Urinary bladder (tissue), 3 donors: ENCODE measurements at regions not wholly inside any gene's neighbourhood (a gene's known extent, or its start where the extent isn't known, plus 50 kb on each side); places are given as distances from the start of the nearest gene placed in this dataset.

ENCODE experiments used
- DNase-seq: peaks from one replicate; pipeline ENCODE4 v3.0.0-alpha.2; 2015; ENCODE audit errors: extremely low spot score
- H3K27ac ChIP-seq: one replicate; pipeline ENCODE4 v1.5.1; 2013; ENCODE audit warnings: low read depth, mild to moderate bottlenecking, moderate library complexity
- H3K36me3 ChIP-seq: one replicate; pipeline ENCODE4 v1.6.1; 2013; ENCODE audit warnings: mild to moderate bottlenecking, moderate library complexity; ENCODE audit not compliant: insufficient read depth
- H3K4me1 ChIP-seq: one replicate; pipeline ENCODE4 v1.6.1; 2013; ENCODE audit warnings: mild to moderate bottlenecking, moderate library complexity; ENCODE audit not compliant: insufficient read depth
- H3K4me3 ChIP-seq: one replicate; pipeline ENCODE4 v1.5.1; 2013; ENCODE audit warnings: low read depth, low read length
- WGBS: extraction: QIAGEN DNeasy Blood & Tissue Kit; methylation state at CpG from one replicate; pipeline ENCODE4 v1.1.7; 2013; 5-methylcytosine and 5-hydroxymethylcytosine counted together
- donor health status: healthy with polysubstance abuse.
- donor health status: healthy.

DNA sequence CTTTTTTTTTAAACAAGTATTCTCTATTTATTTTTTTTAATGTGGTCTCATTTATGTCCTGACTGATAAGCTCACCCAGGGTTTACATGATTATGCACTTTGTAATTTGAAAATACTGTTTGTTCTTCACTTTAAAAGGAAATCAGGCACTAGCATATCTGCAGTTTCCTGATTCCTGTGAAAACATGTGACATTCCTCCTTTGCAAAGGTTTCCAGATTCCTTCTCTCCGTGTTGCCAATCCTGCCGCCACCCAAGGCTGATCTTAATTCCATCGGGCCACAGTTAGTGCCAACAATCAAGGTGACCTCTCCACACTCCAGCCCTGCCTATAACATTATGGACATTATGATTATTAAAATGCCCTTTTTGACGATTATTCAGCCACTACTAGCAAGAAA is 225.4 kb downstream of the PCDH7 start:
- no peak for DNase-seq
- no peak overlapping the region for H3K27ac ChIP-seq
- WGBS = 63% methylated on average over 4 of the region's 4 CpGs
- H3K4me3 ChIP-seq = no peak overlapping the region
- H3K4me1 ChIP-seq = no peaks in the 10 kb centered on the region
- H3K36me3 ChIP-seq = no peaks in the 10 kb centered on the region

DNA sequence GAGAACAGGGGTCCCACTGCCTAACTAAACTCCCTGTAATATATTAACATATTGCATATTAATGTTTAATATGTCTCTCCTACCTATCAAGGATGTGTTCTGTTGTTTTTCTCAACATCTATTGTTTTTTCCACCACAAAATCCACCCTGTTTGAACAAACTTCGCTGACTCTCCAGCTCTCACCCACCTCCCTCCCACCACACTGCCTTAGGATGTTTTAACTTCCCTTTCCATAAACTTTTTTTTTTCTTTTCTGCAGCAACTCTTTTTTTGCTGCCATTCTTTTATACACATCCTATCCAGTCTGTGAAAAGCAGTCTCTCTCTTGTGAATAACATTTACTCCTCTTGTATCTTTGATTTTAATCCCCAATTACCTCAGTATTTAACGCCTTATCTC is 226.1 kb downstream of the PCDH7 start:
- no peak overlapping the region for H3K4me3 ChIP-seq
- no peak for DNase-seq
- H3K4me1 ChIP-seq = no peaks in the 10 kb centered on the region
- 89% methylated on average over 2 of the region's 2 CpGs for WGBS
- no peak overlapping the region for H3K27ac ChIP-seq
- H3K36me3 ChIP-seq = no peaks in the 10 kb centered on the region

DNA sequence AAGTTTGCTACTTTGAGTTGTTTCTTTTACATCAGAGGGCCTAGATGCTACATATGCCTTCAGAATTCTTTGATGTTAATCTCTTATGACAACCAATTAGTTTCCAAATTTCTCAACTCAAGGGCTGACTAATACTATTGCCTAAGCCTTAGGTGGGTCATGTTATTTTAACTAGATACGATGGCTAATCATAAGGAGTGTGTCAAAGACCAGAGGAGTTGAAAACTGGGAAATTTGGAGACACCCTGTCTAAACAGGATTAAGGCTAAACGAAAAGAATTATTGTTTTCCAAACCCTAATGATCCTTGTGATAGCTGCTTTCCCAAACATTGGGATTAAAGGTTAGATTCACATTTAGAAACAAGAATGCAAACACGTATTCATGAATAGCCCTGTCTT is 228.5 kb downstream of the PCDH7 start:
- WGBS = 32% methylated on average over 3 of the region's 3 CpGs
- Histone ChIP-seq H3K27ac (no peak overlapping the region), H3K4me3 (no peak overlapping the region), H3K36me3 (no peaks in the 10 kb centered on the region), H3K4me1 (no peaks in the 10 kb centered on the region)
- no peak for DNase-seq

DNA sequence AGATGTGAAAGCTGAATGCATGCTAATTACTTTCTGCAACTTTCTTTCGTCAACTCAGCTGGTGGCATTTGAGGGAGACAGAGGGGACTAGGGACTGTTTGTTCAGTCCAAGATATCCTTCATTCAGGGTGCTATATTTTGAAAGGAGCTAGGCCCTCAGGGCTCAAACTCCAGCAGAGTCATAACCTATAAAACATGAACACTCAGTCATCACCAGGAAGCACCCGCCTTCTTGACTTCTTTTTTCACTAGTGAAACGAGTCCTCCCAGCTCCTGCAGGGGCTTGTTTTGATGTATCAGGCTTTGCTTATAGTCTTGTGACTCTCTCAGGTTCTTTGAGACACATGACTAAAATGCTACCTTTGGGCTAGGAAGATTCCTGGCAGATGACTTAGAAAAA is 230.6 kb downstream of the PCDH7 start:
- DNase-seq = peak; percentile 52
- Histone ChIP-seq H3K27ac (no peak overlapping the region), H3K36me3 (no peaks in the 10 kb centered on the region), H3K4me1 (no peaks in the 10 kb centered on the region), H3K4me3 (no peak overlapping the region)
- 83% methylated on average over 3 of the region's 3 CpGs for WGBS

DNA sequence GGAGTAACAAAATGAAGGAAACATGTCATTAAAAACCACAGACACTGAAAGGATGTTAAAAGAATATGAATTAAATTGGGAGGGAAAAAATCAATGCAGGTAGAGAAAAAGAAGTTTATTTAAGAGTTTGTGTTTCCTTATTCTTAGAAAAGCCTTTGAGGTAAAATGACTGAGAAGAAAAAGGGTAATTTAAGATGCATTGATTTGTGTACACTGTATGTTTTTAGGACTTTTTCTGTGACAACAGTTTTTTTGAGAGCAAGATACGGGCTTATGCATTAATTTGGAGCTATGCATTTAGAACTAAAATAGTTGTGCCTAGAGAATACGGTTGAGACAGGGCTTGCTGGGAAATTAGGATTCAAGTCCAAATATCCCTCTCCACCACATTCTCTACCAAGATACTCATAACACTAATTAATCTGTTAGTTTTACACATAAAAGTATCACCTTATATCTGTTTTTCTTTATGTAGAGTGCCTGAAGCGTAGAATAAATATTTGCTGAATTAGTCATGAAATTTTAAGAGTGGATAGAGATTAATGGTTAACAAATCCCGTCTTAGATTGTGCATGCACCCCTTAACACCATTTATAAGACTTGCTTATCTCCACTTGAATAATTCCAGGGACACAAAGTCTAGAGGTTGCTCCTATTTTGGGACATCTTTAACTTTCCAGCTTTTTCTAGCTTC is 232.5 kb downstream of the PCDH7 start:
- WGBS = 65% methylated on average over 4 of the region's 4 CpGs
- Histone ChIP-seq H3K4me1 (no peaks in the 10 kb centered on the region), H3K36me3 (no peaks in the 10 kb centered on the region), H3K27ac (no peak overlapping the region), H3K4me3 (no peak overlapping the region)
- DNase-seq = no peak

DNA sequence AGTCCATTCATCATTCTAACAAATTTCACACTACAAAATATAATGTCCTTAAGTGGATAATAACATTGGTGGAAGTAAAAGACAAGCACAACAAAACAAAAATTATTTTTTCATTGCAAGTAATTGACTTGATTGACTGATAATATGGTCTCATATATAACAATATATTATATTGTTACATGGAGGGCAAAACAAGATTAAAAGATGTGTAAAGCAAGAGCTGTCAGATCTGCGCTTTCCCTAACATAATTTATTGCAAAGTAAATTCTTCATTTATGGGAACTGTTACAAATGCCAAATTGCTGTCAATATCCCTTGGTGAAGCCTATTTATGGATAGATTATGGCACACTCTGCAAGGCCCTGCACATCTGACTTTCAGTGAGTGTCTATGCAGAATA is 233.6 kb downstream of the PCDH7 start:
- Histone ChIP-seq H3K4me1 (no peaks in the 10 kb centered on the region), H3K36me3 (no peaks in the 10 kb centered on the region), H3K27ac (no peak overlapping the region), H3K4me3 (no peak overlapping the region)
- DNase-seq = no peak
- whole genome bisulfite sequencing = 85% methylated on average over 1 of the region's 1 CpG

DNA sequence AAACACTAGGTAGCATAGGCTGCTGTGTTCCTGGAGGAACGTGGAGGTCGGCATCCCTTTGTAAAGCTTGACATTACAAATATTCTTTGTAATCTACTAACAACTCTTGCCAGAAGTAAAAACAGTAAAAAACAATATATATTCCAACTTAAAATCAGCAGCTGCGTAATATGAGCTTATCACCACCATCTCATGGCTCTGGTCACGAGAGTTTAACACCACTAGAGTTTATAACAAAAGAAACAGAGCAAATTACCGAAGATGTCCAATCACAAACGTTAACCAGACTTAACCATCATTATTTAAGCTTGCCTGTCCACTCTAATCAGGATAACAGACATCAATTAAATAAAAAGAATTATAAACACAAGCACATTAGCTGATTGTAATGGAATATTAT is 236.7 kb downstream of the PCDH7 start:
- no peaks in the 10 kb centered on the region for H3K4me1 ChIP-seq
- H3K36me3 ChIP-seq = no peaks in the 10 kb centered on the region
- no peak overlapping the region for H3K27ac ChIP-seq
- 85% methylated on average over 6 of the region's 6 CpGs for WGBS
- H3K4me3 ChIP-seq = no peak overlapping the region
- DNase-seq = no peak

DNA sequence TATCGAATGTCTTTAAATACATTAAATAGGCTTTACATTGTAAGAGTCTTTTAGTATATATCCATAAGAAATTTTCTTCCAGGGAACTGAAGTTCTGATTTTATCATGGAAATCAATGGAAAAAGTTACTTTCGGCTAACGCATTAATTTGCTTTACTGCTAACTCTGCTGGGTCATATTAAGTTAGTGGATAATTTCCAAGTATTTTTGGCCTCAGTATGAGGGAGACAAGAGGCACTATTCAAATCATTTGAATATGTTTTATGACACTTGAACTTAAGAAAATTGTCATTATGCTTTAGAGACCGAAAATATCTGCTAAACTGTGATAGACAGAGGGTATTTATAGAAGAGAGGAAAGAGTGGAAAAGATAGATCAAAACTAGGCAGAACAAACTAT is 237.5 kb downstream of the PCDH7 start:
- no peak overlapping the region for H3K27ac ChIP-seq
- no peaks in the 10 kb centered on the region for H3K36me3 ChIP-seq
- 69% methylated on average over 4 of the region's 4 CpGs for WGBS
- H3K4me3 ChIP-seq = no peak overlapping the region
- H3K4me1 ChIP-seq = no peaks in the 10 kb centered on the region
- no peak for DNase-seq

DNA sequence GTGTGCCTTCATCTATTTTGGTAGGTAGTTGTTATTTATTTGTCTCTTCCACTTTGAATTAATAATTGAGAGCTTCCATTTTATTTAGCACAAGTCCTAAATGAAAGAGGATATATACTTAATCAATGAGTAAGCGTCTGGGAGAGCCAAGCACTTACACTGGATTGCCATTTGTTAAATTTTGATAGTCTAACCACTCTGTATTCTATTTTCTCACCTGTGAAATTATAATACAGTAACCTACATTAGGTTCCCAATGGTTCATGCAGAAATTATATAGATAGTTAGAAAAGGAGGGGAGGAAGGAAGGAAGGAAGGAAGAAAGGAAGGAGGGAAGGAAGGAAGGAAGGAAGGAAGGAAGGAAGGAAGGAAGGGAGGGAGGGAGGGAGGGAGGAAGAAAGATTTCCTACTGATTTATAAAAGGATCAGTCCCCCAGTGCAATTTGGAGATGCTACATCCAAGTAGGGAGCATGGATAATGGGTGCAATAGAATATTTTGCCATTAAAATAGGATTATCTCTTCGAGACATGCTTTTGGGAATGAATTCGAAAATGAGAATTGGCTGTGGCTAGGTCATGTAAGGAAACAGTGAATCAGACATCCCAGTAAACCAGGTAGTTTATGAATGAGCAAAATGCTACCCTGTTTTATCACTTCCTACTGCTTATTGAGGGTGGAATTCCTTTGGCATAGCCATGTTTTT is 239.8 kb downstream of the PCDH7 start:
- DNase-seq = no peak
- Histone ChIP-seq H3K4me1 (no peaks in the 10 kb centered on the region), H3K4me3 (no peak overlapping the region), H3K27ac (no peak overlapping the region), H3K36me3 (no peaks in the 10 kb centered on the region)
- WGBS = 95% methylated on average over 3 of the region's 3 CpGs

DNA sequence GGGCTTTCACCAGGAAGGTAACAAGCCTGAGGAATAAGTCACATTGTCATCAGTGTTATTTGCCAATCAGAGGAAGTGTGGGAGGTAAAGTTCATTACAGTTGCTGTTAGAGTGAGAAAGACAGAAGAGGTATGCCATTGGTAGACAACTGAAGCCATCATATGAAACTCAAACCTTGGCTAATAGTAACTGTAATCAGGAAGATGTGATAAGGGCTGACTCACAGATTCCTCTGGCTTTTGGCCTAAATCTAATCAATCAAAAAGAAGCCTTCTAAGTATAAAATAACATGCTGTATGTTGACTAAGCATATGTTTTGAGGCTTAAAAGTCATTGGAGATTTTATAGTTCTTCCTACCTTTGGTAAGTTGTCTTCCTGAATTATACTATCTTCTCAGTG is 242.8 kb downstream of the PCDH7 start:
- Histone ChIP-seq H3K4me1 (no peaks in the 10 kb centered on the region), H3K4me3 (no peak overlapping the region), H3K27ac (no peak overlapping the region), H3K36me3 (no peaks in the 10 kb centered on the region)
- no peak for DNase-seq

DNA sequence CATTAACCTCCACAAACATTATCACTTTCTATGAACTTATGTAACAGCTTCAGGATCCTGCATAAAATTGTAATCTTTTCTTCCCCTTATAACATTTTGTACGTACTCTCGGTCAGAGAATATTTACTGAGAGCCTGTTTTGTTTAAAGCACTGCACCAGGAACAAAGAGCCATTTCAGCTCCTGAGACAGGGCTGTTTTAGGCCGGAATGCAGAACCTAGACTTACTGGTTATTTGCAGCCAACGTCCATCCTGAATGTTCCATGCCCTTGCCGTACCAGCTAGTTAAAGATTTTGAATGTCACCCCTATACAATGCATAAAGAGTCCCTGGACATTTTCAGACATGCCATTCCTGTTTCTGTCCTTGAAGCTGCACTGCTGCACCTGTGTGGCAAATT is 248.8 kb downstream of the PCDH7 start:
- Histone ChIP-seq H3K4me3 (no peak overlapping the region), H3K4me1 (no peaks in the 10 kb centered on the region), H3K27ac (no peak overlapping the region), H3K36me3 (no peaks in the 10 kb centered on the region)
- no peak for DNase-seq
- WGBS = 60% methylated on average over 5 of the region's 5 CpGs

DNA sequence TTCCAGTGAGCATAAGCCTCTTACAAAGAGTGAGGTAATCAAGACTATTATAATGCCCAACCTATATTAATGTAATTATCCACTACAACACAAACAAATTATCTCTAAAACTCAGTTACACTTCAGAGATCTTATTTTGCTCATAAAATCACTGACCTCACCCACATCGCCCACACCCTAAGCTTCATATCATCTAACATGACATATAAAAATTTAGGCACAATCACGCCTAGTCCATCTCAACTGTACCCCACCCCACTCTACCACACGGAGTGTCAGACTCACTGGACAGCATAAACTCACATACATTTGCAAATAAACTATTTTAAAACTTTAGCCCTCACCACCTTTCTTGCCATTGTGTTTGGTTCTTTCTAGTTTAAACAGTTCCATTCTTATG is 252.4 kb downstream of the PCDH7 start:
- 85% methylated on average over 3 of the region's 3 CpGs for WGBS

DNA sequence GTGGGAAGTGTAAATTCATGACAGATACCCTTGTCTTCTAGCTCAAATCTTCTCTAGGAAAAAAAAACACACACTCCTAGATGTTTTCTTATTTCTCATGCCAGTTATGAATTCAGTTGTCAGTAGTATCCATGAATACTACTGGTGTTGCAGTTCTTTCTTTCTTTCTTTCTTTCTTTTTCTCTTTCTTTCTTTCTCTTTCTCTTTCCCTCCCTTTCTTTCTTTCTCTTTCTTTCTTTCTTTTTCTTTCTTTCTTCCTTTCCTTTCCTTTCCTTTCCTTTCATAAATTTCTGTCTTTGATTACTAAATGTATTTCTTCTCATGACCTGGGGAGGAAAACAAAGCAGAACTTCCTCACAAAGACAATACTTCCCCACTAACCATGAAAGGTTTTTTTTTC is 253.8 kb downstream of the PCDH7 start:
- Histone ChIP-seq H3K36me3 (no peaks in the 10 kb centered on the region), H3K4me1 (no peaks in the 10 kb centered on the region), H3K27ac (no peak overlapping the region), H3K4me3 (no peak overlapping the region)
- no peak for DNase-seq

More for the DNA sequence above, 252.4 kb downstream of the PCDH7 start:
- DNase-seq = no peak
- H3K36me3 ChIP-seq = no peaks in the 10 kb centered on the region
- H3K4me1 ChIP-seq = no peaks in the 10 kb centered on the region
- no peak overlapping the region for H3K27ac ChIP-seq
- no peak overlapping the region for H3K4me3 ChIP-seq

DNA sequence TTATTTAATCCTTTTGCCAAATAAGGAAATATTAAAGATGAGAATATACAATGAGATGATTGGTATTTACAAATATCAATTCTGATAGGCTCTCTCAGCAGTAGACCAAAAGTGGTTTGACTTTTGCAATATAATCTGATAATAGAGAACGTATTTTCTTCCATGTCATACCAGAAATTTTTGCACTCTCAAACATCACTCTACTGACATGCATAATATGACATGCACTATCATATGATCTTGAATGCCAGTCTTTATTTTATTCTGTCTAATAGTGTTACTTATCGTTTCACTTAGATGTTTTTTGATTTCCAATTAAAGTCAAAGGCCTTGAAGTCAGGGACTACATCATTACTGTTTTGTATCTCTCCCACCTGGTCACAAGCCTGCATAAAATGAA is 259.2 kb downstream of the PCDH7 start:
- Histone ChIP-seq H3K27ac (no peak overlapping the region), H3K4me1 (no peaks in the 10 kb centered on the region), H3K4me3 (no peak overlapping the region), H3K36me3 (no peaks in the 10 kb centered on the region)
- DNase-seq = no peak
- WGBS = 93% methylated on average over 2 of the region's 2 CpGs
